Smooth muscle cell (in vitro differentiated cells): ENCODE measurements at regions not wholly inside any gene's neighbourhood (a gene's known extent, or its start where the extent isn't known, plus 50 kb on each side); places are given as distances from the start of the nearest gene placed in this dataset.

ENCODE experiments used
- DNase-seq: peaks from one replicate; lab custom pipeline; 2025; ENCODE audit not compliant: unreplicated experiment; lab: John Stamatoyannopoulos, UW
- H2AFZ ChIP-seq: fragments of 200-600 bp; sonication (generic); 2 replicates; pipeline ENCODE4 v1.6.0; 2016; ENCODE audit warnings: antibody characterized with exemption, low read depth, mild to moderate bottlenecking
- H3F3A ChIP-seq: fragments of 200-600 bp; sonication (generic); 2 replicates; pipeline ENCODE4 v1.6.0; 2017; ENCODE audit warnings: antibody characterized with exemption, low read depth
- H3K27ac ChIP-seq: fragments of 200-600 bp; sonication (generic); 2 replicates; pipeline ENCODE4 v1.5.1; 2016; ENCODE audit warnings: low read depth, mild to moderate bottlenecking
- H3K27me3 ChIP-seq: fragments of 200-600 bp; sonication (generic); 2 replicates; pipeline ENCODE4 v1.6.1; 2016; ENCODE audit warnings: low read depth, mild to moderate bottlenecking
- H3K36me3 ChIP-seq: fragments of 200-600 bp; sonication (generic); 2 replicates; pipeline ENCODE4 v1.5.1; 2016; ENCODE audit warnings: low read depth
- H3K4me1 ChIP-seq: fragments of 200-600 bp; sonication (generic); 2 replicates; pipeline ENCODE4 v1.5.1; 2016; ENCODE audit warnings: low read depth
- H3K4me2 ChIP-seq: fragments of 200-600 bp; sonication (generic); 2 replicates; pipeline ENCODE4 v1.6.0; 2016; ENCODE audit warnings: mild to moderate bottlenecking
- H3K4me3 ChIP-seq: fragments of 200-600 bp; sonication (generic); 2 replicates; pipeline ENCODE4 v1.5.1; 2016; ENCODE audit warnings: mild to moderate bottlenecking
- H3K79me2 ChIP-seq: fragments of 200-600 bp; sonication (generic); 2 replicates; pipeline ENCODE4 v1.6.0; 2016; ENCODE audit warnings: low read depth, mild to moderate bottlenecking
- H3K9ac ChIP-seq: fragments of 200-600 bp; sonication (generic); 2 replicates; pipeline ENCODE4 v1.6.0; 2016; ENCODE audit warnings: low read depth
- H3K9me3 ChIP-seq: fragments of 200-600 bp; sonication (generic); replicated peaks from 2 replicates; pipeline ENCODE4 v1.5.1; 2016; ENCODE audit warnings: low read depth
- H4K20me1 ChIP-seq: fragments of 200-600 bp; sonication (generic); 2 replicates; pipeline ENCODE4 v1.6.0; 2016; ENCODE audit warnings: low read depth
- CTCF ChIP-seq: fragments of 200-600 bp; sonication (generic); IDR thresholded peaks from 2 replicates; pipeline ENCODE4 v1.5.1; 2017; ENCODE audit warnings: borderline replicate concordance, mild to moderate bottlenecking, antibody characterized with exemption; ENCODE audit not compliant: insufficient read depth, poor library complexity, severe bottlenecking
- WGBS: methylation state at CpG from one replicate; pipeline ENCODE4 v1.1.7; 2016; ENCODE audit warnings: low lambda C conversion rate; 5-methylcytosine and 5-hydroxymethylcytosine counted together

- Histone ChIP-seq H3K27me3 (peaks cover 56% of the 10 kb centered on the region), H3K79me2 (no peaks in the 10 kb centered on the region)
Measured at GRCh38 chr10:101294109-101294508, 59.9 kb upstream of the BTRC start.

GRCh38 chr10:101295261-101295660, 58.7 kb upstream of the BTRC start:
- no peak for TF ChIP-seq CTCF
- no peak overlapping the region for H3K9ac ChIP-seq
- peaks cover 10% of the 10 kb centered on the region for H3K4me1 ChIP-seq
- no peaks in the 10 kb centered on the region for H3K9me3 ChIP-seq
- no peak overlapping the region for H2AFZ ChIP-seq
- H3K79me2 ChIP-seq, result no peaks in the 10 kb centered on the region
- no peak for DNase-seq
- peaks cover 51% of the 10 kb centered on the region for H3K27me3 ChIP-seq
- no peaks in the 10 kb centered on the region for H3K36me3 ChIP-seq
- H4K20me1 ChIP-seq, result no peaks in the 10 kb centered on the region
- WGBS, result 81% methylated on average over 4 of the region's 4 CpGs
- no peak overlapping the region for H3K27ac ChIP-seq
- no peak overlapping the region for H3K4me3 ChIP-seq
- H3F3A ChIP-seq, result peaks cover 9% of the 10 kb centered on the region
- no peak overlapping the region for H3K4me2 ChIP-seq

More at GRCh38 chr10:101294109-101294508, 59.9 kb upstream of the BTRC start:
- H3K4me3 ChIP-seq, result no peak overlapping the region
- TF ChIP-seq CTCF, result no peak
- no peaks in the 10 kb centered on the region for H3K9me3 ChIP-seq
- DNase-seq, result no peak
- peaks cover 9% of the 10 kb centered on the region for H3F3A ChIP-seq
- 88% methylated on average over 3 of the region's 3 CpGs for WGBS
- no peak overlapping the region for H3K27ac ChIP-seq
- H3K4me1 ChIP-seq, result peaks cover 10% of the 10 kb centered on the region
- no peak overlapping the region for H2AFZ ChIP-seq
- no peaks in the 10 kb centered on the region for H3K36me3 ChIP-seq
- no peak overlapping the region for H3K9ac ChIP-seq
- H3K4me2 ChIP-seq, result no peak overlapping the region
- no peaks in the 10 kb centered on the region for H4K20me1 ChIP-seq

GRCh38 chr10:101297901-101298486, 56.0 kb upstream of the BTRC start:
- H3K4me1 ChIP-seq, result peaks cover 3% of the 10 kb centered on the region
- H3K27me3 ChIP-seq, result peaks cover 41% of the 10 kb centered on the region
- H3K36me3 ChIP-seq, result no peaks in the 10 kb centered on the region
- TF ChIP-seq CTCF, result peak; percentile 80
- H3K79me2 ChIP-seq, result no peaks in the 10 kb centered on the region
- H3K9me3 ChIP-seq, result no peaks in the 10 kb centered on the region
- H3K9ac ChIP-seq, result no peak overlapping the region
- DNase-seq, result peak; percentile 15
- WGBS, result 10% methylated on average over 9 of the region's 9 CpGs
- H3K4me2 ChIP-seq, result no peak overlapping the region
- no peak overlapping the region for H3K27ac ChIP-seq
- no peak overlapping the region for H3K4me3 ChIP-seq
- no peak overlapping the region for H2AFZ ChIP-seq
- no peaks in the 10 kb centered on the region for H4K20me1 ChIP-seq
- H3F3A ChIP-seq, result peaks cover under 1% of the 10 kb centered on the region

GRCh38 chr10:101299211-101299610, 54.8 kb upstream of the BTRC start:
- H4K20me1 ChIP-seq, result no peaks in the 10 kb centered on the region
- no peak overlapping the region for H3K4me3 ChIP-seq
- no peak overlapping the region for H2AFZ ChIP-seq
- no peak overlapping the region for H3K27ac ChIP-seq
- no peaks in the 10 kb centered on the region for H3K4me1 ChIP-seq
- H3K9ac ChIP-seq, result no peak overlapping the region
- no peaks in the 10 kb centered on the region for H3K9me3 ChIP-seq
- DNase-seq, result no peak
- peaks cover 30% of the 10 kb centered on the region for H3K27me3 ChIP-seq
- no peak overlapping the region for H3K4me2 ChIP-seq
- no peaks in the 10 kb centered on the region for H3K79me2 ChIP-seq
- 83% methylated on average over 6 of the region's 6 CpGs for WGBS
- H3K36me3 ChIP-seq, result no peaks in the 10 kb centered on the region
- no peaks in the 10 kb centered on the region for H3F3A ChIP-seq
- TF ChIP-seq CTCF, result no peak
